GM18873 (cell line): ENCODE measurements at regions not wholly inside any gene's neighbourhood (a gene's known extent, or its start where the extent isn't known, plus 50 kb on each side); places are given as distances from the start of the nearest gene placed in this dataset.

Experiments
- ATAC-seq: cut with Tn5 transposase; IDR thresholded peaks from one replicate; pipeline ENCODE4 v1.9.1; 2021; ENCODE audit warnings: mild to moderate bottlenecking, moderate library complexity, moderate number of reproducible peaks; ENCODE audit not compliant: unreplicated experiment, low FRiP score

DNA sequence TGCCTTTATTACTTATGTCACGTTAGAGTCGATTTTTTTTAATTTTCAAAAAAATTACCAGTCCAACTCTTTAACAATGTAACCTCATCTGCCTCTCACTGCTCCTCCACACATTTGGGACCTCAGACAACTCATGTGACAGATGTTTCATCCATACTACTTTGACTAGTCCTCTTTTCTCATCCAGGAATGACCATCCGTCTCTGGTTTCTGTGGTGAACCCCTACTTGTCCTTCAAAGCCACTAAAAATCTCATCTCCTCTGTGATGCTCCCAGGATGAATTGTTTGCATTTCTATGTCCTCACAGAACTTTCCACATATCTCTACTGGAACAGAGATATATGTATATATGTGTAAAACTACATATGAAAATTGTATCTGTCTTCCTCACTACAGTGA, 149.8 kb upstream of the ZNF462 start:
- ATAC-seq = no peak

DNA sequence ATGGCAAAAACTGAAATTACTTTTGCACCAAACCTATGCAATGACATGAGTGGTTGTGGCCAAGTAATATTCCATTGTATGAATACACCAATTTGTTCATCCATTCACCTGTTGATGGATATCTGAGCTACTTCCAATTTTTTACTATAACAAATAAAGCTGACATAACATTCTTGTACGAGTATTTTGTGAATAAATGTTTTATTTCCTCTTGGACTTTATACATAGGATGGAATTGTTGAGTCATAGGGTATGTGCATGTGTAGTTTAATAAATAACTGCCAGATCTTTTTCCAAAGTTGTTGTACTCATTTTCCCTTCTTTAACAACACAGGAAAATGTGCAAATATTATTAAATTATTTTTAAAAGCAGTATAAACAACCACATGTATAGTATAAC, 146.1 kb upstream of the ZNF462 start:
- no peak for ATAC-seq

- ATAC-seq = no peak
Observed at GRCh38 chr9:106717686-106718085, 145.3 kb upstream of the ZNF462 start.

DNA sequence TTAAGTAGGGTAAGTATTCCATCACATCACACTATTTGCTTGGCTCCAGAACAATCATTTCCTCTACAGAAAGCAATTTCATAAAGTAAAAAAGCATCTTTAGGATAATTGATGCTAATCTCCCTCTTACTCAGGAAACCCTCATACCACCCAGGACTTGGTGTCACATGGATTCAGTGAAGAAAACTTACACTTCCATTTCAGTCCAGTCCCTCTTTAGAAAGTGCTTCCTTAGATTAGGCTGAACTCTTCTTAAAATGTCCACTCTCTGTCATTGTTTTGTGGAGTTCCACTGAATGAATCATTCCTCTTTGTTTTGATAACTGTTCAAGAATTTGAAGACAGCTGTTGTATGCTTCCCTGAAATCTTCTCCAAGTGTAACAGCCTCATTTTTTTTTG, 144.0 kb upstream of the ZNF462 start:
- ATAC-seq = no peak

GRCh38 chr9:106722051-106722753, 140.8 kb upstream of the ZNF462 start:
- ATAC-seq = no peak

- no peak for ATAC-seq
Observed at GRCh38 chr9:106723926-106724325, 139.0 kb upstream of the ZNF462 start.

- ATAC-seq = no peak
Observed at GRCh38 chr9:106724566-106724965, 138.4 kb upstream of the ZNF462 start.

GRCh38 chr9:106726070-106726815, 136.7 kb upstream of the ZNF462 start:
- ATAC-seq = no peak

DNA sequence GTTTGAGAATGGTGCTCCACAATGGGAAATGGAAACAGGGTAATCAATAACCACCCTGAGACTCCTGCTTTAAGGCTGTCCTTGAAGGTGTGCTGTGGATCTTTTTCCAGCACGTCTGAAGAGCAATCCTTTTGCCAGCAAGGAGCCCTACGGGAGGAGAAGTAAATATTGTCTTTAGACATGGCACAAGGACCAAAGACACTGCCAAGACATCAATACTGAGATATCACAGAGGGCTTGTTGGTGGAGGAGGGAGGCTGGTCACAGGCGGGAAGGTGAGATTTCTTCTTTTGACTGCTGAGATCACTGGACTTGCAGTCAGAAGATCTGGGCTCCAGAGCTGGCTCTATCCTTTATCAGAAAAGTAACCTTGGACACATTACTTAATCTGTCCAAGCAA, 135.0 kb upstream of the ZNF462 start:
- ATAC-seq = no peak

GRCh38 chr9:106728860-106729259, 134.1 kb upstream of the ZNF462 start:
- ATAC-seq = no peak

GRCh38 chr9:106731910-106732309, 131.1 kb upstream of the ZNF462 start:
- no peak for ATAC-seq

DNA sequence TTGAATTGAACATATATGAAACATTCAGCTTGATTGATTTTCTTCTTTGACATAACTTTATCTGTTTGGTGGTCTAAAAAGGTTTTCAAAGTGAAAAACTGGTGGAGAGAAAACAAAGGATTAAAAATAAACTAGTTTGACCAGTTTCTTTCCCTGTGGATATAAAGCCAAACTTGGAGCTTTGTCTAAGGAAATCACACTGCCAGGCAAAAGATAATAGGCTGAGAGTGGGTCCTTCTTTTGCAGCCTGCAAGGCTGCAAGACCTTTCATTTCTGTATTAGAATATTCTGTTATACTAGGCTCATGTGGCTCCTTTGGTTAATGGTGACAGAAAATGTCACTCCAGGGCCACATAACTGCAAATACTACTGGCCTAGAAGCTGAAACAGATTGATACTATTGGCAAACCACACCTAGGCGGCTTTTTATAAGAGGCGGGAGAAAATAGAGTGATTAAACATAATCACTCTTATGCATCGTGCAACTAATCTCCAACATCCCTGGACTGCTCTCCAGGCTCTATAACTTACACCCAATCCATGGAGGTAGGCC, 129.1 kb upstream of the ZNF462 start:
- ATAC-seq = no peak

DNA sequence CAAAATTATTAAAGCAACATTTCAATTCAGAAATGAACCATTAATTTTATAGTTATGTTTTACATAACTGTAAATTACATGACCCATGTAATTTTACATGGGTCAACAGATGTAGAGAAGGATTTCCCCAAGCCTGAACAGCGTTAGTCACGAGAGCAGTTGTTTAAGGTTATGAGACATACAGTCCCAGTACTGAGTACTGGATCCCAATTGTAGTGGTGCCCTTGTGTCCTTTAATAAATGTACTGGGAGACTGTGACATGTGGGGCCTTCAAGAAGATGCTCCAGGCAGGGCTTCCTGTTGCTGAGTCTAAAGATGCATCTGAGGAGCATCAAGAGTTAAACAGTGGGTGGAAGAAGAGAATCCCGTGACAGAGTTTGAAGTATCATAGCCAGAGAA, 125.5 kb upstream of the ZNF462 start:
- ATAC-seq = no peak

- ATAC-seq = no peak
Observed at GRCh38 chr9:106738109-106738508, 124.9 kb upstream of the ZNF462 start.

DNA sequence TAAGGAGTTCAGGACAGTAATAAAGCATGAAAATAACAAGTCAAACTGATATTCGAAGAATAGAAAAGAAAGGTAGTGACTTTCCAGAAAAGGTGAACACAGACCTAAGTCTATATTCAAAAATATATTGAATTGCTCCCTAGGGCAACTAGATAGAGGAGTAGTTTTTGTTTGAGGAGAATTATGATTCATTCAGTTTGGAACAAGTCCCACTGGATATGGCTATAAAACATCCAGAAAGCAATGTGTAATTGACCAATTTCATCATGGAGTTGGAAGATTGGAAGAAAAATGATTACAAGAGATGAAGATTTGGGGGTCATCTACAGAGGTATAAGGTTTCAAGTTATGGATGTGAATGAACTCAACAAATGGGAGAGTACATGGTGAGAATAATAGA, 117.5 kb upstream of the ZNF462 start:
- no peak for ATAC-seq

DNA sequence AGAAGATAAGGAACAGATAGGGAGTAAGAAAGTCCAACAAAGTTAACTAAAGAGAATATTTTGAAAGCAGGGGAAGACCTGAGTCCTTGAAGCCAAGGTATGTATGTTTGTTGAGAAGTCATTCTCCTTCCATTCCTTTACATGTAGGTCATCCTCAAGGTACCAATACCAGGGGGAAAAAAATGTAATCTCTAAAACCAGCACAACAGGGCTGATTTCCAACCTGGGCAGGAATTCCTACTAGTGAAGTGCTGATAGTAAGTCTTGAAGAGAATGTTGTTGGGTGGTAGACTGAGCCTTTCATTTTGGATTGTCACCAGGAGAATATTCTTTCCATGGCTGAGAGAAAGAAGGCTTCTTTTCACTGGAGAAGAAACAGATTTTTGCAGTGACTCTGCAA, 117.1 kb upstream of the ZNF462 start:
- ATAC-seq = no peak

- no peak for ATAC-seq
Observed at GRCh38 chr9:106751681-106752080, 111.3 kb upstream of the ZNF462 start.

DNA sequence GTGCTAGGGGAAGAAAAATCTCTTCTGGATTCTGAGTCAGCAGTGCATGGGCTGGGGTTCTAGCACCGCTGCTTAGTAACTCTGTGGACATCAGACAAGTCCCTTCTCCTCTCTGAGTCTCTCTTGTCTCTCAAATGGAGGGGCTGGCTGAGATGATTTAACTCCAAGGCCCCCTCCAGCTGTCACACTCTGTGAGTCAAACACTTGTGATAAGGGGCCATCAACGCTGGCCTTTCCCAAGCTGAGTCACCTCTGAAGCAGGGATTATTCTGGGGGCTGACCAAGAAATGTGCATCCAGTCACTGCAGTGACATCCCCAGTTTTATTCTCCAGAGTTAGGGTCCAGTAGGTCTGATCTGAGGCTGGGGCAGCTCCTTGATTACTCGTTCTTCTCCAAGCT, 110.4 kb upstream of the ZNF462 start:
- ATAC-seq = no peak

- ATAC-seq = peak; percentile 93
Observed at GRCh38 chr9:106753155-106753671, 109.8 kb upstream of the ZNF462 start.

DNA sequence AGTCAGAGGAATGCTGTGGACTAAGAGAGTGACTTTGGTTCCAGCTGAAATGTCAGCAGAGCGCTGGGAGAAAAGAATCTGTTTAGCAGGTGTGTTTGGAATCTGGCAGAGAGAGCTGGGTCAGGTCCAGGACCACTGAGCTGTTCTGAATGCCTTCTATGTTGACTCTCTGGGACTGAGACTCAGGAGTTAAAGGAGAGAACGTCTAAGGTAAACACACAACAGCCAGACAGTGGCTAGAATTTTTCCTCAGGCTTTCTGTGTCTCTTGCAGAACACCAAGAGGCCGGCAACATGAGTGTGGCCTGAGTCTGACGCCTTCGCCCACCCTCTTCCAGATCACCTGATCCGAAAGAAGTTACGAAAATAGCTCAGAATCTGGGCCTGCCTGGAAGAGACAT, 107.2 kb upstream of the ZNF462 start:
- no peak for ATAC-seq

GRCh38 chr9:106757514-106757913, 105.5 kb upstream of the ZNF462 start:
- no peak for ATAC-seq

- peak; percentile 97 for ATAC-seq
Observed at GRCh38 chr9:106758911-106759310, 104.1 kb upstream of the ZNF462 start.
